ENCODE measurements at regions not wholly inside any gene's neighbourhood (a gene's known extent, or its start where the extent isn't known, plus 50 kb on each side); places are given as distances from the start of the nearest gene placed in this dataset.

DNA sequence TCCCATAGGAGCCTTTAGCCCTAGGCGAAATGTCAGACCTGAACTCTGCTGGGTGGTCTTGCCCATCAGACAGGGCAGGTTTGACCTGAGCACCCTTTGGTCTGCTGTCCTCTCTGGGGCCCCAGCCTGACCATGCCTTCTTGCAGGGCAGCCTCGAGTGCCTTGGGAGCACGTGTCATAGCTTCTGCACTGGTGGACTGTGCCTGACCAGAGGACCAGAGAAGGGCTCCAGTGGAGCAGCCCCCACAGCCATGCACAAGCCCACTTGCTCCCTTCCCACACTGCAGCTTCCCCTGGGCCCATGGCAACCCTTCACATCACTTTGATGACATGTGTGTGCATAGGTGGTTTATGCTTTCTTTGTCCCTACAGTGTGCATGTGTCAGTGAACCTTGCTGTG lies 394.0 kb downstream of the TEX13C start:
- no peak for DNase-seq

DNA sequence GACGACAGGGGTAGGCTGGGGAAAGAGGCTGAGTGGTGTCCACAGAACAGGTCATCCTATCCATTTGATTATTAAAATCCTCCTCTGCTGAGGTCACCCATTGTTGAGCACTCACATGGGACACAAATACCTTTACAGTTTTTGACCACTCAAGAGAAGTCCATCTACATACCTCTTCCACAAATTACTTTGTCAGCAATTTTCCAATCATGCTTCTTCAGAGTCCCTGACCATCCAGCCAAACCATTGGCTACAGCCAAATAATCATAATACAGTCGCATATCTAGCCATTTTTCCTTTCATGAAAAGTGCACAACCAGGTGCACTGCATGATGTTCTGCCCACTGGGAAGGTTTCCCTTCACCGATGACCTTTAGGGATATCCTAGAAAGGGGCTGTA lies 407.4 kb downstream of the TEX13C start:
- TF ChIP-seq, protein P1, sequence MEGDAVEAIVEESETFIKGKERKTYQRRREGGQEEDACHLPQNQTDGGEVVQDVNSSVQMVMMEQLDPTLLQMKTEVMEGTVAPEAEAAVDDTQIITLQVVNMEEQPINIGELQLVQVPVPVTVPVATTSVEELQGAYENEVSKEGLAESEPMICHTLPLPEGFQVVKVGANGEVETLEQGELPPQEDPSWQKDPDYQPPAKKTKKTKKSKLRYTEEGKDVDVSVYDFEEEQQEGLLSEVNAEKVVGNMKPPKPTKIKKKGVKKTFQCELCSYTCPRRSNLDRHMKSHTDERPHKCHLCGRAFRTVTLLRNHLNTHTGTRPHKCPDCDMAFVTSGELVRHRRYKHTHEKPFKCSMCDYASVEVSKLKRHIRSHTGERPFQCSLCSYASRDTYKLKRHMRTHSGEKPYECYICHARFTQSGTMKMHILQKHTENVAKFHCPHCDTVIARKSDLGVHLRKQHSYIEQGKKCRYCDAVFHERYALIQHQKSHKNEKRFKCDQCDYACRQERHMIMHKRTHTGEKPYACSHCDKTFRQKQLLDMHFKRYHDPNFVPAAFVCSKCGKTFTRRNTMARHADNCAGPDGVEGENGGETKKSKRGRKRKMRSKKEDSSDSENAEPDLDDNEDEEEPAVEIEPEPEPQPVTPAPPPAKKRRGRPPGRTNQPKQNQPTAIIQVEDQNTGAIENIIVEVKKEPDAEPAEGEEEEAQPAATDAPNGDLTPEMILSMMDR (IDR thresholded peaks at IDR 0.05; ENCODE audit: borderline replicate concordance) = no peak
- intact Hi-C loops (cut with micrococcal nuclease) = no loop called here
- Histone ChIP-seq H3K9me3 (replicated peaks) (no peaks in the 10 kb centered on the region), H3K27ac (replicated peaks) (no peak overlapping the region), H3K4me3 (no peak overlapping the region), H3K27me3 (ENCODE audit: low read depth) (no peaks in the 10 kb centered on the region), H3K36me3 (no peaks in the 10 kb centered on the region), H3K4me1 (no peaks in the 10 kb centered on the region)
- no peak for DNase-seq

More for the DNA sequence above, 394.0 kb downstream of the TEX13C start:
- Histone ChIP-seq H3K9me3 (replicated peaks) (peaks cover 9% of the 10 kb centered on the region), H3K36me3 (no peaks in the 10 kb centered on the region), H3K4me3 (no peak overlapping the region), H3K27me3 (ENCODE audit: low read depth) (no peaks in the 10 kb centered on the region), H3K4me1 (no peaks in the 10 kb centered on the region), H3K27ac (replicated peaks) (no peak overlapping the region)
- TF ChIP-seq, protein P1 (IDR thresholded peaks at IDR 0.05; ENCODE audit: borderline replicate concordance) = no peak
- intact Hi-C loops (cut with micrococcal nuclease) = no loop called here

DNA sequence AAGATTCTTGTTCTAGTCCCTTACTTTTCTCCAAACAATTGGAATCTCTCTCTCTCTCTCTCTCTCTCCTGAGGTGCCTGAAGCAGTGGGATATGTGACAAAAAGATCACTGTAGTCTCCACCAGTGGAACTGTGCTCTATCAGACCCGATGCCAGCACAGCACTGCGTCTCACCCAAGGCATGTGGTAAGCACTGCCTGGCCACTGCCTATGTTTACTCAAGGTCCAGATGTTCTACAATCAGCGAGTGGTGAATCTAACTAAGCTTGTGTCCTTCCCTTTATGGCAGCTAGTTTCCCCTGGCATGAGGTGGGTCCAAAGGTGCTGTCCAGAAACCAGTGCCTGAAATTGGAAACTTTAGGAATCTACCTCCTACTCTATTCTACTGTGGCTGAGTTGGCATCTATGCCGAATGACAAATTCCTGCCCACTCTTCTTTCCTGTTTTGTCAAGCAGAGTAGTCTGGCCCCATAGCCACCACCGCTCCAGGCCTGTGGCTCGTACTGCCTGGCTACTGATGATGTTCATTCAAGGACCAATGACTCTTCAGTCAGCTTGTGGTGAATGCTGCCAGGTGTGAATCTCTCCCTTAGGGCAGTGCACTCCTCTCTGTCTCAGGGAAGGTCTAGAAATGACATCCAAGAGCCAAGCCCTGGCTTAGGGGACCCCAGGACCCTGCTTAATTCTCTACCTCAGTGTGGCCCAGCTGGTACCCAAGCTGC lies 416.5 kb downstream of the TEX13C start:
- H3K4me3 ChIP-seq = no peak overlapping the region
- no peaks in the 10 kb centered on the region for H3K4me1 ChIP-seq

DNA sequence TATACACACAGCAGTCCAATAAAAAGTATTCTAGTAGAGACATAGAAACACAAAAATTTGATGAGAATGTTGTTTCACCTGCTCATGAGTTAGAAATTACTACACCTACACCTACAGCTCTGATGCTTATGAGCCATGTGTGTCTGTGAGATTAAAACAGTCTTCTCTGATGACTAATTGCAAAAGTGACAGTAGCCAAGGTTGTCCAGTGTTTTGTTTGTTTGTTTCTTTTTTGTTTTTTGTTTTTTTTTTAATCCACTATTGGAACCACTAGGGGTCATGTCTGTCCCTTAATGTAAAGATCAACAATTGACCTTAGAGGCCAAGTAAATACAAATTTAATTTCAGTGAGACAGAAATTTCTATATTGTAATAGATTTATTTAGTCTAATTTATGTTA lies 423.1 kb downstream of the TEX13C start:
- H3K4me1 ChIP-seq = no peaks in the 10 kb centered on the region
- H3K36me3 ChIP-seq = no peaks in the 10 kb centered on the region
- TF ChIP-seq, protein P1 (IDR thresholded peaks at IDR 0.05; ENCODE audit: borderline replicate concordance) = no peak
- H3K9me3 ChIP-seq (replicated peaks) = no peaks in the 10 kb centered on the region
- no peak overlapping the region for H3K4me3 ChIP-seq
- DNase-seq = no peak
- no peak overlapping the region for H3K27ac ChIP-seq (replicated peaks)
- intact Hi-C loops (cut with micrococcal nuclease) = no loop called here
- H3K27me3 ChIP-seq (ENCODE audit: low read depth) = no peaks in the 10 kb centered on the region

More for the DNA sequence above, 416.5 kb downstream of the TEX13C start:
- Histone ChIP-seq H3K27ac (replicated peaks) (no peak overlapping the region), H3K9me3 (replicated peaks) (no peaks in the 10 kb centered on the region), H3K36me3 (no peaks in the 10 kb centered on the region), H3K27me3 (ENCODE audit: low read depth) (no peaks in the 10 kb centered on the region)
- intact Hi-C loops (cut with micrococcal nuclease) = no loop called here
- no peak for DNase-seq
- TF ChIP-seq, protein P1 (IDR thresholded peaks at IDR 0.05; ENCODE audit: borderline replicate concordance) = no peak

DNA sequence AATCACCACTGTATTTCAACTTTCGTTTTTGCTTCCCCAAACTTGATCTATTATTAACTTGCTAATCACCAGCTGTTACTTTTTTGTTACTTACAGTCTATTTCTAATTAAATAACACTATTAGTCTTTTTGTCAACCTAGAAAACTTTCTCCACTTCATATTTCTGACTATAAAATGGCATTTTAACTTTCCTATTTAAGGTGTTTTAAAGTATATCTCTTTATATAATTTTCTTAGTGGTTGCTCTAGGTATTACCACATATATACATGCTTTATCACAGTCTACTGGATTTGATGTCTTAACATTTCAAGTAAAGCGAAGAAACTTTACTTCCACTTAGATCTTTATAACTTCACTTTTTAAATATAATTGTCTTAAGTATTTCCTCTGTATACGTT lies 421.2 kb downstream of the DCAF12L2 start:
- no peaks in the 10 kb centered on the region for H3K4me1 ChIP-seq
- TF ChIP-seq, protein P1 (IDR thresholded peaks at IDR 0.05; ENCODE audit: borderline replicate concordance) = no peak
- no peaks in the 10 kb centered on the region for H3K27me3 ChIP-seq (ENCODE audit: low read depth)
- no peaks in the 10 kb centered on the region for H3K9me3 ChIP-seq (replicated peaks)
- no peaks in the 10 kb centered on the region for H3K36me3 ChIP-seq
- DNase-seq = no peak
- intact Hi-C loops (cut with micrococcal nuclease) = no loop called here
- no peak overlapping the region for H3K27ac ChIP-seq (replicated peaks)
- H3K4me3 ChIP-seq = no peak overlapping the region
